A673 (cell line): ENCODE measurements at regions not wholly inside any gene's neighbourhood (a gene's known extent, or its start where the extent isn't known, plus 50 kb on each side); places are given as distances from the start of the nearest gene placed in this dataset.

Experiments
- CTCF ChIP-seq: fragments of 300-800, 200-600 bp; sonication (generic); conservative IDR thresholded peaks from 2 replicates; pipeline ENCODE4 v1.5.1; 2017; ENCODE audit warnings: low read depth, mild to moderate bottlenecking, antibody characterized with exemption, low read length, moderate library complexity, mixed read lengths
- EZH2 ChIP-seq: fragments of 200-600 bp; sonication (generic); IDR thresholded peaks from 2 replicates; pipeline ENCODE4 v1.6.1; 2017; ENCODE audit warnings: borderline replicate concordance, low read depth, mild to moderate bottlenecking, mixed read lengths, antibody characterized with exemption, low read length; ENCODE audit not compliant: poor library complexity, severe bottlenecking

GRCh38 chr2:123165616-123166015 is 859.5 kb upstream of the CNTNAP5 start:
- TF ChIP-seq CTCF (no peak), EZH2 (no peak)
